ENCODE measurements at regions not wholly inside any gene's neighbourhood (a gene's known extent, or its start where the extent isn't known, plus 50 kb on each side); places are given as distances from the start of the nearest gene placed in this dataset.

DNA sequence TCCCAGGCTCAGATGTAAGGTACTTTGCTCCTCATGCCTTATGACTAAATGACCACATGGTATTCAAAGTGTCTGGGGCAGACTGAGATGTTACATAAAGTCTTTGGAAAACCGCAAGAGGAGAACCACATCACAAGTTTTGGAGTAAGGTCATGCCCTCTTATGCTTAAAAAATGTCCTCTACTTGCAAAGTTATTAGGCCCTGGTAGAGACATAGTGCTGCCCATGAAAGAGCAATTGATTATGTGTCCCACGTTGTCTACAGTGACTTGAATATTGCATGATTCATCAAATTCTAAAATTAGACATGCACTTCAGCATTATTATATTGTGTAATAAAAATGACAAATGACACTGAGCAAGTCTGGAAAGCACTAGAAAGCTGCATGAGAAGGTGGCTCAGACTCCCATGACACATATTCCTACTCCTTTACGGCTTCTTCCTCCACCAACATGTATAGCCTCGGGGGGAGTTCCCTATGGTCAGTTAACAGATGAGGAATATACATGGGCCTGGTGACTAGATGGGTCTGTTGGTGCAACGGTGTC is 602.6 kb upstream of the VRK2 start:
- TF ChIP-seq CTCF (IDR thresholded peaks at IDR 0.05) (no peak), POLR2A (IDR thresholded peaks at IDR 0.05) (no peak)

All from esophagus squamous epithelium (tissue), 4 donors.